Retinal pigment epithelial cell (primary cell): ENCODE measurements at regions not wholly inside any gene's neighbourhood (a gene's known extent, or its start where the extent isn't known, plus 50 kb on each side); places are given as distances from the start of the nearest gene placed in this dataset.
"Not testable (repeated sequence)": the region's sequence is repeated elsewhere in the genome, so short reads cannot be mapped to it uniquely, and the experiment has no call there.

Source experiments
- DNase-seq: peaks from one replicate; pipeline ENCODE4 v3.0.0-alpha.2; 2010; ENCODE audit warnings: low read depth
- H3K4me3 ChIP-seq: 2 replicates; pipeline ENCODE4 v1.5.1; 2011; ENCODE audit warnings: mild to moderate bottlenecking, low read length, control low read depth, moderate library complexity
- TF ChIP-seq, protein P1 (sequence below): conservative IDR thresholded peaks from 2 replicates; pipeline ENCODE4 v1.5.1; 2011; ENCODE audit warnings: low read depth, low read length, control low read depth, inconsistent platforms

DNA sequence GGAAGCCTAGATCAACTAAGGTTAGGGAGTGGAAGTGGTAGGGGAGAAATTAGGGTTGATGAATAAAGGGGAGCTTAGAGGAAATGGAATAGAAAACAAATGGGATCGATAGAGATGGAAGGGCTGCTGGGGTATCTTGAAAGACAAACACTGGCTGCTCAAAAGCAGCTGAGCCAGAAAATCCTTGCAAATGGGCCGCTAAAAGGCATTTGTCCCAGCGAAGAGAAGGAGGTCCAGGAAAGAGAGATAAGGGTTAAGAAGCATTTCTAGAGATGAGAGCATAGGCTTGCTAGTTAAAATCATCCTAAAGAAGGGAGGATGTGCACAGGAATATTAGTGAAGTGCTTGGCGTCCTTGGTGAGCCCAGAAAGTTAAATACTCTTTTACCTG, 258.0 kb upstream of the CBLB start:
- DNase-seq: no peak
- TF ChIP-seq, protein P1, sequence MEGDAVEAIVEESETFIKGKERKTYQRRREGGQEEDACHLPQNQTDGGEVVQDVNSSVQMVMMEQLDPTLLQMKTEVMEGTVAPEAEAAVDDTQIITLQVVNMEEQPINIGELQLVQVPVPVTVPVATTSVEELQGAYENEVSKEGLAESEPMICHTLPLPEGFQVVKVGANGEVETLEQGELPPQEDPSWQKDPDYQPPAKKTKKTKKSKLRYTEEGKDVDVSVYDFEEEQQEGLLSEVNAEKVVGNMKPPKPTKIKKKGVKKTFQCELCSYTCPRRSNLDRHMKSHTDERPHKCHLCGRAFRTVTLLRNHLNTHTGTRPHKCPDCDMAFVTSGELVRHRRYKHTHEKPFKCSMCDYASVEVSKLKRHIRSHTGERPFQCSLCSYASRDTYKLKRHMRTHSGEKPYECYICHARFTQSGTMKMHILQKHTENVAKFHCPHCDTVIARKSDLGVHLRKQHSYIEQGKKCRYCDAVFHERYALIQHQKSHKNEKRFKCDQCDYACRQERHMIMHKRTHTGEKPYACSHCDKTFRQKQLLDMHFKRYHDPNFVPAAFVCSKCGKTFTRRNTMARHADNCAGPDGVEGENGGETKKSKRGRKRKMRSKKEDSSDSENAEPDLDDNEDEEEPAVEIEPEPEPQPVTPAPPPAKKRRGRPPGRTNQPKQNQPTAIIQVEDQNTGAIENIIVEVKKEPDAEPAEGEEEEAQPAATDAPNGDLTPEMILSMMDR: no peak
- H3K4me3 ChIP-seq: no peak overlapping the region

DNA sequence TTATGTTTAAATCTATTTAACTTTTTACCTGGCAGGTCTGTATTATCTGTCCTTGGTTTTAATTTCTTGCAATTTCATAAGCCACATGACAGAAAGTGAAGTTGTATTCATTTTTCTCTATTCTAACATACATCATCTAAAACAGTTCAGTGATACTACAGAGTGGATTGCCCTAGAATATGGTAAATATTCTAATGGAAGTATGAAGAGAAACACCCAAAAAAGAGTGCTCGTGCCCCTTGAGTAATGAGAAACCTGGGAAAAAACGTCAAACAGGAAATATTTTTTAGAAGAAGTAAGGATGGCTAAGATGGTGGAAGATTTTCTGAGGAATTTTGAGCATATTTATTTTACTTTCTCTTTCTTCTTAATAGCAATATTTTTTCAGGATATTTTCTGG, 261.1 kb upstream of the CBLB start:
- TF ChIP-seq, protein P1: no peak
- DNase-seq: no peak
- no peak overlapping the region for H3K4me3 ChIP-seq

DNA sequence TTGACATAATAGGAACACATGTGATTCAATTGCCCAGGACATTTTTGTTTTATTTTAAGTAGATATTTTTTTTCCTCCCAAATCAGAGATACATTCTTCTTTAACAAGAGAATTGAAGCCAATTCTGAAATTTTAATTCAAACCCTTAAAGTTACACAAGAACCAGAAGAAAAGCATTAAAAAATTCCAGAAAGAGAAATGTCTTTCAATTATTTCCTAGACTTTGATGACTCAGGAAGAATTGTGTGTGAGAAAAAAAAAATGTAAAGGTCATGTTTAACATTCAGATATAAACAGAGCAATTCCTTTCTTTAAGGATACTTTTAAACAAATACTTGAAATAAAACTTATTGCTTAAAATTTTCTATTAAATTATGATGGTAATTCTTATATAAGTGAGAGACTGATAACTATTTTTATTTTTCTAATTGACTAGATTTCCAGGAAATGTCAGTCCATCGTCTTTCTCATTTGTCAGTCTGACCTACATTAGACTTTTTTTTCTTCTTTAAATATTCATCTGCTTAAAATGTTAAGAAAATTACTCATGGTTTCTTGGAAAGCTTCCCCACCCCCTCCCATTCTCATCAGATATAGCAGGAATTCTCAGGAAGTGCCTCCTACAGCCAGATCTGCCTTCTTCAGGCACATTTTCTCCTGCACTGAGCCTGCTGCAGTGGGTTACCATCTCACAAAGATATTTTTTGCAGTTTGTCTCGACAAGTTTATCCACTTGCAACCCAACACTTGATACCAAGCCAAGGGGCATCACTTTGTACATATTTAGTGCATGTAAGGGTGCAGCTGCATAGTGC, 261.8 kb upstream of the CBLB start:
- no peak overlapping the region for H3K4me3 ChIP-seq
- TF ChIP-seq, protein P1: no peak
- DNase-seq: no peak

DNA sequence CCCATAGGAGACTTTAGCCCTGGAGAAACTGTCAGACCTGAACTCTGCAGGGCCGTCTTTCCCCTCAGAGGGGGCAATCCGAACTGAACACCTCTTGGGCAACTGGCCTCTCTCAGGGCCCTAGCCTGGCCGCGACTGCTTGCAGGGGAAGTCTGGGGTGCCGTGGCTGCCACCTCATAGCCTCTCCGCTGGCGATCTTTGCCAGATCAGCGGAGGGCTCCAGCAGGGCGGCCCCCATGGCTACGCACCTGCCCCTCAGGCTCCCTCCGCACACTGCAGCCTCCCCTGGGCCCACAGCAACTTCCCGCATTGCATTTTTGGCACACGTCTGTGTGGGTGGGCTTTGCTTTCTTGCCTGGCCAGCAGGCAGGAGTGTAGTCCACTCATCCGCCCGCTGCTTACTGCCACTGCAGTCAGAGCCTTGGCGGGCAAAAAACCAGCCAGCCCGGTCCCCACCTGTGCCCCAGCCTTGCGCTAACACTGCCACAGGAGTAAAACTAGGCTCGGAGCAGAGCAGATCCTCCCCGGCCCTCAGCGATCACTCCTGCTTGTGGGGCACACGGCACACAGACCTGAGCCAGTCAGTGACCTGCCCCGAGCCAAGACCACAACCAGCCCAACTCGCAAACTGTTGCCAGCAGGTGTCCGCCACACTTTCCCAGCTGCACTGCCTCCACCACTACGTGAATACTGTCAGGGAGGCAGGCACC, 266.8 kb upstream of the CBLB start:
- no peak overlapping the region for H3K4me3 ChIP-seq
- TF ChIP-seq, protein P1: no peak
- no peak for DNase-seq

DNA sequence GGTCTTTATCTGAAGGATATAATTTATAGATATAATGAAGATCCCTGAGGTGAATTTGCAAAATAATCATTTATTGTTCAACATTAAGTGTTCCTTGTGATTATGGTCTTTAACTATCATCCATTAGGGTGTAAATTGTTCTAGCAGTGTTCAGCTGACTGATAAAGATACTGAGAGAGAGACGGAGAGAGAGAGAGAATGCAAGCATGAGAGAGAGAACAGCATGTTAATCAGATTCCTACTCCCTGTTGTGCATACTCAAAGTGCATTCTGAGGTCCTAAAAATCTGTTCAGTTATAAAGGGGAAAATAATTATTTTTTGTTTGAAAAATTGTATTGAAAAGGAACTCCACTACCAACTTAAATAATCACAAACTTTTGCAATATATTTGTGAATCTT, 271.0 kb upstream of the CBLB start:
- DNase-seq: no peak
- TF ChIP-seq, protein P1: no peak
- no peak overlapping the region for H3K4me3 ChIP-seq

DNA sequence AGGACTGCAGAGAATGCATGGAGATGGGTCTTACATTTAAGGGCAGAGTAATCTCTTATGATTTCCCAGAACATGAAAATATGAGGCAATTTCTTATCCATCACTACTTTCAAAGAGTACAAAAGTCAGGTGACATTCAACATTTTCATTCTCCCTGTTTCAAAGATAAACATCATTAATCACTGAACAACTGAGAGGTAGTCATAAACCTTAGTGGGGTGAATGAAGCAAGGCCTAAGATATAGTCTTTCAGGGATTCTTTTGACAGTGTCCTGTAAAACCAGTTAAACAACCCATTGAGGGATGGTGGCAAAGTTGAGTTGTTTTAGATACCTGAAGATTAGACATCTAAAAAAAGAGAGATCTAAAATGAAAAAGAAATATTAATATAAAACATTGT, 271.6 kb upstream of the CBLB start:
- TF ChIP-seq, protein P1: no peak
- H3K4me3 ChIP-seq: no peak overlapping the region
- DNase-seq: no peak

DNA sequence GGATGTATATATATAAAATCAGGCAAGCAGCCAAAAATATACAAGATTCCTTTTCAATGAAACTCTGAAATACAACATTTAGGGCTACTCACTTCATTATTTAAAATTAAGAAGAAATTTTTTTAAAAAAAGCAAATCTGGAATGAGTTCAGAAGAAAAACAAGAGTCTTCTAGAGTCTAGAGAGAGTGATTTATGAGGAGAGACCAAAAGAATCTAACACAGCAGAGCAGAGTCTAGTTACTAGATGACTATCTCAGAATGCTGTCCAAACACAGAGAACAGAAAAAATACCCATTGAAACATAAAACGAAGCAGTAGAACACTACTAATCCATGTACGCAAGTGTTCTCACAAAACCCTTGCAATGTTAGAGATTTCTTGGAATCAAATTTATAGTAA, 275.2 kb upstream of the CBLB start:
- no peak for DNase-seq
- TF ChIP-seq, protein P1: no peak
- H3K4me3 ChIP-seq: no peak overlapping the region

DNA sequence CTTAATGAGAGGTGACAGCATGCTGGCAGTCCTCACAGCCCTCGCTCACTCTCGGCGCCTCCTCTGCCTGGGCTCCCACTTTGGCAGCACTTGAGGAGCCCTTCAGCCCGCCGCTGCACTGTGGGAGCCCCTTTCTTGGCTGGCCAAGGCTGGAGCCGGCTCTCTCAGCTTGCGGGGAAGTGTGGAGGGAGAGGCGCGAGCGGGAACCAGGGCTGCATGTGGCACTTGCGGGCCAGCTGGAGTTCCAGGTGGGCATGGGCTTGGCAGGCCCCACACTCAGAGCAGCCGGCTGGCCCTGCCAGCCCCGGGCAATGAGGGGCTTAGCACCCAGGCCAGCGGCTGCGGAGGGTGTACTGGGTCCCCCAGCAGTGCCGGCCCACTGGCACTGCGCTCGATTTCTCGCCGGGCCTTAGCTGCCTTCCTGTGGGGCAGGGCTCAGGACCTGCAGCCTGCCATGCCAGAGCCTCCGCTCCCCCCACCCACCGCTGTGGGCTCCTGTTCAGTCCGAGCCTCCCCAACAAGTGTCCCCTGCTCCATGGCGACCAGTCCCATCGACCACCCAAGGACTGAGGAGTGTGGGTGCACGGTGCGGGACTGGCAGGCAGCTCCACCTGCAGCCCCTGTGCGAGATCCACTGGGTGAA, 279.7 kb upstream of the CBLB start:
- DNase-seq, H3K4me3 ChIP-seq: not testable (repeated sequence)
